ENCODE measurements at regions not wholly inside any gene's neighbourhood (a gene's known extent, or its start where the extent isn't known, plus 50 kb on each side); places are given as distances from the start of the nearest gene placed in this dataset.
A peak's percentile ranks its signal among the peaks of the same experiment; 100 is the strongest.

DNA sequence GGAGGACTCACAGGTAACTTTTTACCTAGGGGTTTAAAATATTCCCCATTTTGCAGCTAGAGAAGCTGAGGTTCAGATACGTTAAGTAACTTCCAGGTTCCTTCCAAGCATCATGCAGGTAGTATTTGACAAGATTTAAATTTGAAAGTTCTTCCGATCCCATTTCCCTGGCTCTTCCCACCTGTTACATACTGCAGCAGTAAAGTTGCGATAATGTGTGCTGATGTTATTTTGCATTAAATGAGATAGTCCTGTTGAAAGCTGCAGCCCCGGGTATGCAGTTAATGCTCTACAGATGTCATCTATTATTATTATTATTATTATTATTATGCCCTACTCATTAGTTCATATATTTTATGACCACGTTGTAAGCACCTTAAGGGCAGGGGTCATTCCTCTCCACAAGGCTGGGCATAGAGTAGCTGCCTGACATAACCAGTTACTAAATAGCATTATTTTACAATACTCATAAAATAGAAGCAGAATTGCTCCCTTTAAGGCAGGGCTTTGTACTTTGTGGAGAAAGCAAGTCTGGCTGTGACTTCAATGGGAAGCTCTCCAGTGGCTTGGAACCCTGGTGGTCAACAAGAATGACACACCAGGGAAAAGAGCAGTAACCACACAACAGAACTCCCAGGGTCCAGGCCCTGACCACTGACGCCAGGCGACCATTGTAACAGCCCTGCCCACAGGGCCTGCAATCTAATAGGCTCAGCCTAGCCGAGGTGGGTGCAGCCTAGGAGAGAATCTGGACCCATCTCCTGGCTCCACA lies 90.8 kb upstream of the CALM2 start:
- peaks cover 18 to 40% (median 37%) of the 10 kb centered on the region in 4 donors for H3K4me1 ChIP-seq
- H3K36me3 ChIP-seq, result no peaks in the 10 kb centered on the region
- no peak overlapping the region for H3K27ac ChIP-seq (replicated peaks in 1 of 4)
- no peak for DNase-seq (ENCODE audit: extremely low spot score)
- H3K4me3 ChIP-seq, result no peak overlapping the region
- 87% methylated on average over 6 of the region's 8 CpGs for WGBS
- TF ChIP-seq CTCF (IDR thresholded peaks at IDR 0.05) (no peak), POLR2A (IDR thresholded peaks at IDR 0.05; ENCODE audit: low read depth) (no peak)
- no peaks in the 10 kb centered on the region for H3K9me3 ChIP-seq
- H3K27me3 ChIP-seq, result no peaks in the 10 kb centered on the region
- intact Hi-C loops (cut with DNase I), result no loop called here

- Histone ChIP-seq H3K27ac (replicated peaks in 1 of 4) (no peak overlapping the region), H3K4me1 (peaks cover 10 to 32% (median 29%) of the 10 kb centered on the region in 4 donors), H3K9me3 (no peaks in the 10 kb centered on the region), H3K27me3 (no peaks in the 10 kb centered on the region), H3K36me3 (no peaks in the 10 kb centered on the region), H3K4me3 (no peak overlapping the region)
- DNase-seq (ENCODE audit: extremely low spot score), result no peak
- intact Hi-C loops (cut with DNase I), result no loop called here
- 61% methylated on average over 5 of the region's 5 CpGs for WGBS
- TF ChIP-seq EP300 (IDR thresholded peaks at IDR 0.05), result no peak
Measured at GRCh38 chr2:47265751-47266231, 89.5 kb upstream of the CALM2 start.

- no peaks in the 10 kb centered on the region for H3K9me3 ChIP-seq
- peak overlapping the region in 1 of 4 donors; percentile 20 for H3K27ac ChIP-seq (replicated peaks in 1 of 4)
- no peak for TF ChIP-seq POLR2A (IDR thresholded peaks at IDR 0.05; ENCODE audit: low read depth)
- no peak for TF ChIP-seq POLR2AphosphoS5 (IDR thresholded peaks at IDR 0.05)
- TF ChIP-seq EP300 (IDR thresholded peaks at IDR 0.05), result no peak
- no peak for TF ChIP-seq CTCF (IDR thresholded peaks at IDR 0.05)
- peaks cover 10 to 29% (median 27%) of the 10 kb centered on the region in 4 donors for H3K4me1 ChIP-seq
- H3K4me3 ChIP-seq, result no peak overlapping the region
- DNase-seq (ENCODE audit: extremely low spot score), result no peak
- intact Hi-C loops (cut with DNase I), result no loop called here
- H3K36me3 ChIP-seq, result no peaks in the 10 kb centered on the region
- 23% methylated on average over 8 of the region's 8 CpGs for WGBS
- no peaks in the 10 kb centered on the region for H3K27me3 ChIP-seq
Measured at GRCh38 chr2:47265158-47265557, 88.8 kb upstream of the CALM2 start.

GRCh38 chr2:47264686-47265085 lies 88.4 kb upstream of the CALM2 start:
- TF ChIP-seq POLR2A (IDR thresholded peaks at IDR 0.05; ENCODE audit: low read depth), result no peak
- intact Hi-C loops (cut with DNase I), result no loop called here
- whole genome bisulfite sequencing, result 90% methylated on average over 8 of the region's 8 CpGs

DNA sequence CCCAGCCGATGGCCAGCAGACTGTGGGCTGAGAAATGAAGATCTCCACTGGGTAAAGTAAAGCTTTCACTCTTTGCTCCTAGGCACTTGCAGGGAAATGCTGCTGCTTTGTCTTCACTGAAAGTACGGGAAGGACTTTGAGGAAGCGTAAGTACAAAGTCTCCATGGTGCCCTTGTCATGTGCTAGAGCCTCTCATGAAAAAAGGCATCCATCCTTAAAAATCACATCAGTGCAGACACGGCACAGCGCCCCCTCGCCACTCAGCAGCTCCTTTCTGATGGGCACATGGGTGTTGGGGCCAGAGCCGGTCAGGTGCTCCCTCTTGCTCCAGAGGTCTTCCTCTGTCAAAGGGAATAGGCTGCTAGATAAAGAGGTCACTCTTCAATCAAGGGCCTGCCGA lies 87.8 kb upstream of the CALM2 start:
- Histone ChIP-seq H3K4me1 (peaks cover 3 to 19% (median 18%) of the 10 kb centered on the region in 4 donors), H3K4me3 (no peak overlapping the region), H3K36me3 (no peaks in the 10 kb centered on the region), H3K9me3 (no peaks in the 10 kb centered on the region), H3K27ac (replicated peaks in 1 of 4) (no peak overlapping the region), H3K27me3 (no peaks in the 10 kb centered on the region)
- WGBS, result 91% methylated on average over 8 of the region's 8 CpGs
- no peak for DNase-seq (ENCODE audit: extremely low spot score)
- intact Hi-C loops (cut with DNase I), result no loop called here
- no peak for TF ChIP-seq CTCF (IDR thresholded peaks at IDR 0.05)
- no peak for TF ChIP-seq EP300 (IDR thresholded peaks at IDR 0.05)
- no peak for TF ChIP-seq POLR2A (IDR thresholded peaks at IDR 0.05; ENCODE audit: low read depth)
- no peak for TF ChIP-seq POLR2AphosphoS5 (IDR thresholded peaks at IDR 0.05)

More at GRCh38 chr2:47264686-47265085, 88.4 kb upstream of the CALM2 start:
- no peaks in the 10 kb centered on the region for H3K36me3 ChIP-seq
- peak overlapping the region in 1 of 4 donors; percentile 20 for H3K27ac ChIP-seq (replicated peaks in 1 of 4)
- DNase-seq (ENCODE audit: extremely low spot score), result no peak
- H3K9me3 ChIP-seq, result no peaks in the 10 kb centered on the region
- peaks cover 9 to 25% (median 23%) of the 10 kb centered on the region in 4 donors for H3K4me1 ChIP-seq
- no peak overlapping the region for H3K4me3 ChIP-seq
- no peaks in the 10 kb centered on the region for H3K27me3 ChIP-seq

Measured in esophagus muscularis mucosa (tissue), 4 donors.